ENCODE measurements at regions not wholly inside any gene's neighbourhood (a gene's known extent, or its start where the extent isn't known, plus 50 kb on each side); places are given as distances from the start of the nearest gene placed in this dataset.

DNA sequence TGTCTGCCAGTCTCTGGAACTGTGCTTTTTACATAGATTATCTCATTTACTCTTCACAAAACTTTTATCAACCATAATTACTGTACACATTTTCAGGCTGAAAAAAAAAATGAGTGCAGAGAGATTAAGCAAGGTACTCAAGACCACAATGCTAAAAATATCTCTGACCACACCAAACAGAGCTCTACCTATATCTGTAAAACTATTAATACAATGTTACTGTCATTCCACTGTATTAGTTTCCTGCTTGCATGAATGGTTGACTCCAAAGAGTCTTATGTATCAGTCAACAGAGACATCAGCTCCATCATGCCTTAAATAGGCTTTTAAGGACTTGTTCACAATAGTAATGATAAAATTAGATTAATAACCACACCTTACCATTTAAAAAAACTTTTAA lies 134.7 kb upstream of the CCDC150 start:
- TF ChIP-seq, protein P1, sequence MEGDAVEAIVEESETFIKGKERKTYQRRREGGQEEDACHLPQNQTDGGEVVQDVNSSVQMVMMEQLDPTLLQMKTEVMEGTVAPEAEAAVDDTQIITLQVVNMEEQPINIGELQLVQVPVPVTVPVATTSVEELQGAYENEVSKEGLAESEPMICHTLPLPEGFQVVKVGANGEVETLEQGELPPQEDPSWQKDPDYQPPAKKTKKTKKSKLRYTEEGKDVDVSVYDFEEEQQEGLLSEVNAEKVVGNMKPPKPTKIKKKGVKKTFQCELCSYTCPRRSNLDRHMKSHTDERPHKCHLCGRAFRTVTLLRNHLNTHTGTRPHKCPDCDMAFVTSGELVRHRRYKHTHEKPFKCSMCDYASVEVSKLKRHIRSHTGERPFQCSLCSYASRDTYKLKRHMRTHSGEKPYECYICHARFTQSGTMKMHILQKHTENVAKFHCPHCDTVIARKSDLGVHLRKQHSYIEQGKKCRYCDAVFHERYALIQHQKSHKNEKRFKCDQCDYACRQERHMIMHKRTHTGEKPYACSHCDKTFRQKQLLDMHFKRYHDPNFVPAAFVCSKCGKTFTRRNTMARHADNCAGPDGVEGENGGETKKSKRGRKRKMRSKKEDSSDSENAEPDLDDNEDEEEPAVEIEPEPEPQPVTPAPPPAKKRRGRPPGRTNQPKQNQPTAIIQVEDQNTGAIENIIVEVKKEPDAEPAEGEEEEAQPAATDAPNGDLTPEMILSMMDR (IDR thresholded peaks at IDR 0.05) = no peak
- TF ChIP-seq POLR2A (IDR thresholded peaks at IDR 0.05) = no peak

All from lower leg skin (tissue), 3 donors.